ENCODE measurements at regions not wholly inside any gene's neighbourhood (a gene's known extent, or its start where the extent isn't known, plus 50 kb on each side); places are given as distances from the start of the nearest gene placed in this dataset.

- TF ChIP-seq CTCF (IDR thresholded peaks at IDR 0.05) (no peak), EP300 (IDR thresholded peaks at IDR 0.05) (no peak)
These were observed 1149.4 kb downstream of the NXPH1 start for GRCh38 chr7:9582824-9583223.

Data from upper lobe of left lung (tissue), 4 donors.